NCI-H345 treated with DMSO at 0.1 percent for 48 hours (cell line): ENCODE measurements at regions not wholly inside any gene's neighbourhood (a gene's known extent, or its start where the extent isn't known, plus 50 kb on each side); places are given as distances from the start of the nearest gene placed in this dataset.
"Not testable (repeated sequence)": the region's sequence is repeated elsewhere in the genome, so short reads cannot be mapped to it uniquely, and the experiment has no call there.

ENCODE experiments used
- DNase-seq: peaks from one replicate; lab custom pipeline; 2025; ENCODE audit not compliant: unreplicated experiment; lab: John Stamatoyannopoulos, UW

DNA sequence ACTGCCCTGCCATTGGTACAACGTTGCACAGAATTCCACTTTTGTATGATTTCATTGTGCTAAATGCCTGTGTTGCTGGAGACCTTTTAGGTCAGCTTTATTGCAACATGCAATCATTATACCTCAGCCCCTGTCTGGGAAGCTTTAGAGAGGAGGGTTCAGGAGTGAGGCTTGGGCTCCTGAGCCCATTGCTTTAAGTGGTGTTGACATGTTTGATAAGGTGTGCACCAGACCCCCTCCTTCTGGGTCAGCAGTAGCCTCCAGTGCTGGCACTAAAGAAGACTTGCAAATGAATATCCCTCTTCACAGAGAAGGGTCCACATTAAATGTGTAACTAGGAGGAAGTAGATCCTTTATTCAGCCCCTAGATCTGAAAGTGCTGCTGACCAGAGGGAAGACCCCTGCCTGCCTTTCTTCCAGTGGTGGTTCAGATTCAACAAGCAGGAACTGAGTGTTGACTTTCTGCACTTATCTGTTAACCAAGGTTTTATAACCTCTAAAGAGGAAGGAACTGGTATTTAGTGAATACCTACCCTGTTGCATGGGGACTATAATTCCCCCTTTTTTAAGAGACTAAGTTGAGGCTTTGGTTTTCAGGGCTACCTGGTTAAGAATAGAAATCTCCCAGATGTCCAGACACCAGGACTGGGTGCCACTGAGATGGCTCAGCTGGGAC lies 369.4 kb upstream of the IGFBP3 start:
- no peak for DNase-seq

- DNase-seq = no peak
These were observed 367.8 kb upstream of the IGFBP3 start for GRCh38 chr7:46288861-46289260.

GRCh38 chr7:46288010-46288409 lies 366.9 kb upstream of the IGFBP3 start:
- DNase-seq = no peak

DNA sequence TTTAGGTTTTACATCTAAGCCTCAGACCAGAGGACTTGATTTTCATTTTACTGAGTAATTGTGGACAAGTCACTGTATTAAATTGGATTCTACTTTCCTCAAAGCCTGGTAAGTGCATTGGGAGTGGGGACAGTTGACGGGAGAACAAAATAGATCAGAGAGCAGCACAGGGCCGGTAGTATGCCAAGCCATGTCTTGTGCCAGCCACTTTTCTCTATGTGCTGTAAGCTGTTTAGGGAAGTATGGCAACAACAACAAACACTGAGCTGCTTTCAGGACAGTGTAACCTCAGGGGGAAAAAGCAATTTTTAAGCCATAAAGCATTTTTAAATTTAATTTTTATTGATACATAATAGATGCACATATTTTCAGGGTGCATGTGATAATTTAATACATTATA lies 365.9 kb upstream of the IGFBP3 start:
- no peak for DNase-seq

DNA sequence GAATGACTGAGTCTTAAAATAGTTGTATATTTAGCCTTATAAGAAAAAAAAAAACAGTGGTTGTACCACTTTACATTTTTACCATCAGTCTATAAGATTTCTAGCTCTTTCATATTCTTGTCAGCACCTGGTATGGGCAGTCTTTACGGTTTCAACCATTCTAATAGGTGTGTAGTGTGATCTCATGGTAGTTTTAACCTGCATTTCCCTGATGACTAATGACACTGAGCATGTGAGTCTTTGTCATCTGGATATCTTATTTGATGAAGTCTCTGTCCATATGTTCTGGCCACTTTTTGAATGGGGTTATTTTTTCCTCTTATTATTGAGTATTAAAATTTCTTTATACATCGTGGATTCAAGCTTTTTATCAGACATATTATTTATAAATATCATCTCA lies 365.3 kb upstream of the IGFBP3 start:
- DNase-seq = no peak

- no peak for DNase-seq
These were observed 364.8 kb upstream of the IGFBP3 start for GRCh38 chr7:46285878-46286277.

DNA sequence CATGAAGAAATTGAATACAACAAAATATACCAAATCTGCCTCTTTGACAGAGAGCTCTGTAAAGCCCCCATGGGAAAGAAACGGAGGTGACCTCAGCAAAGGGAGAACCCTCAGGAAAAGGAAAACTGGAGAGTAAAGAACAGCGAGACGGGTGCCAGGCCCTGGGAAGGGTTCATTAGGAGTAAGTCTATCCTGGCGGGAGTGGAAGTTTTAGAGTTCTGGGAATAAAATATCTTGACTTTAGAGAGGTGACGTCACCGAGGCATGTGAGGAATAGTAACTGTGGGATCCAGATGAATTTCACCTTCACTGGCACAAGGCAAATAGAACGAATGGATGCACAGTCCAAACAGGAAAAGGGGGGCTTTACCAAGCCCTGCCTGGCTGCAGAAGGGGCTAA lies 362.8 kb upstream of the IGFBP3 start:
- no peak for DNase-seq

GRCh38 chr7:46282155-46282554 lies 361.1 kb upstream of the IGFBP3 start:
- DNase-seq = no peak

DNA sequence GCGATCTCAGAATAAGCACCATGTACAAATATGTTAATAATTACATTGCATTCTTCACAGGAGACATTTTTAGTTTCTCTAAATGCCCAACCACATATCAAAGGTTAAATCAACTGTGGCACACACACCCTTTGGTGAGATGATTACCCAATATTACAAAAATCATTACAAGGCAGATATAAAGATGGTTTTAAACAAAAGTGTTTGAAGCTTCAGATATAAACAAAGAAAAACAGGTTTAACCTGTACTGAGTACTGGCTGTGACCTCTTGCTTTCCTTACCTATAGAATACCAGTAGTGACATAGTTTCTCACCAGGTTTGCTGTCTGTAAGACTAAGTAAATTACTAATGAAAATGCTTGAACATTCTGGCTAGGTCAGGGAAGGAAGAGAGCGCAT lies 360.0 kb upstream of the IGFBP3 start:
- DNase-seq = no peak

GRCh38 chr7:46279290-46279689 lies 358.2 kb upstream of the IGFBP3 start:
- DNase-seq = no peak

GRCh38 chr7:46264646-46265045 lies 343.6 kb upstream of the IGFBP3 start:
- DNase-seq = no peak

DNA sequence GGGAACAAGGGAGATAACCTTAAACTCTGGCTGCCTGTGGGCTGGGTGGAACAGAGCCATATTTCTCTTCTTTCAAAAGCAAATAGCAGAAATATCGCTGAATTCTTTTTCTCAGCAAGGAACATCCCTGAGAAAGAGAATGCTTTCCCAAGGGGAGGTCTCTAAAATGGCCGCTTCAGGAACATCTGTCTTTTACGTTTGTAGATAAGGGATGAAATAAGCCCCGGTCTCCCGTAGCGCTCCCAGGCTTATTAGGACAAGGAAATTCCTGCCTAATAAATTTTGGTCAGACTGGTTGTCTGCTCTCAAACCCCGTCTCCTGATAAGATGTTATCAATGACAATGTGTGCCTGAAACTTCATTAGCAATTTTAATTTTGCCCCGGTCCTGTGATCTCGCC lies 340.6 kb upstream of the IGFBP3 start:
- not testable (repeated sequence) for DNase-seq

GRCh38 chr7:46259947-46260346 lies 338.9 kb upstream of the IGFBP3 start:
- no peak for DNase-seq

DNA sequence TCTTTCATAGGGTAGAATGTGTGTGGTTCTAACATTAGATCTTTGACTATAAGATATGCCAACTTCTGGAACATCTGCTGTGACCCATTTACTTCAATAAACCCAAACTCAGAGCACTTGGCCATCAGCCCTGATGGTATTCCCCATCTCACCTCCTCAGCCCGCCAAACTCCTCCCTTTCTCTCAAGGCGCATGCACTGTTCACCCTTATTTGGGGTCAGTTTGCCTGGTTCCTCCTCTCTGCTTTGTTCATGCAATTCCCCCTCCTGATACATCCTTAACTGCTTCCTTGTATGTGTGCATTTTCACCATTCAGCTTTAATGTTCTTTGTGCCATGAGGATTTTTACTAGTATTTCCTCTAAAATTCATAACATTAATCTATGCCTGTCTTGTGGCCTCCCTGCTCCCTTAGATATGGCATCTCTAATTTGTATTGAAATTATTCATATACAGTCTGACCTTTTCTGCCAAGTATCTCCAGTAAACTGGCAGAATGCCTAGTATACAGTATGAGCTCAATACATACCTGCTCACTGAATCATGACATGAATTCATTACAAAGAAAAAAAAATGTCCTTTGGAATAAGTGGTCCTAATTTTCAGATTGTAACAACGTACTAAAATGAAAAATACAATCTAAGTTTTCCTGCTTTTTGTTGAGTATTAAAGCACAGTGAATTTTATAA lies 336.8 kb upstream of the IGFBP3 start:
- DNase-seq = no peak

DNA sequence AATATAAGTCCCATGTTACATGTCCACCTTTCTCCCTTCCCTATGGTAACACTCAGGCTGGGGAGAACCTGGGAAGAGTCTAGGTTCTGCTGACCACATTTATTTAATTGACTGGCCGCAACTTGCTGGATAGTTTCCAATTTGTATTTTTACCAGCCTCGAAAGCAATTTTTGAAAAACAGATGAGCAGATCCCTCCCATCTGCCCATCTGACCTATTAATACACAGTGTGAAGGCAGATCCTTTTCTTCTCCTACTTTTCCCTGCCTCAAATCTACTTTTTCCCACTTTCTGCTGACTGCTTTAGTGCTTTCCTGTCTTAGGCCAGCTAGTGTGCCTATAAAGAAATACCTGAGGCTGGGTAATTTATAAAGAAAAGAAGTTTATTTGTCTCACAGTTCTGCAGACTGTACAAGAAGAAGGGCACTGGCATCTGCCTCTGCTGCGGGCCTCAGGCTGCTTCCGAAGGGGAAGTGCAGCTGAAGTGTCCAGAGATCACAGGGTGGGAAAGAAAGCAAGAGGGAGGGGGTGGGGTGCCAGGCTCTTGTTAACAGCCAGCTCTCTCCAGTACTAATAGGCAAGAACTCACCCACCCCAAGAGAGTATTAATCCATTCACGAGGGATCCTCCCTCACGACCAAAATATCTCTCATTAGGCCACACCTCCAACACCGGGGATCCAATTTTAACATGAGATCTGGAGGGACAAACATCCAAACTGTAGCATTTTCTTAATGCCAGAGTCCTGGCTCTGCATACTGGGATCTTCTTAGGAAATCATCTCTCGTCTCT lies 336.0 kb upstream of the IGFBP3 start:
- DNase-seq = no peak

DNA sequence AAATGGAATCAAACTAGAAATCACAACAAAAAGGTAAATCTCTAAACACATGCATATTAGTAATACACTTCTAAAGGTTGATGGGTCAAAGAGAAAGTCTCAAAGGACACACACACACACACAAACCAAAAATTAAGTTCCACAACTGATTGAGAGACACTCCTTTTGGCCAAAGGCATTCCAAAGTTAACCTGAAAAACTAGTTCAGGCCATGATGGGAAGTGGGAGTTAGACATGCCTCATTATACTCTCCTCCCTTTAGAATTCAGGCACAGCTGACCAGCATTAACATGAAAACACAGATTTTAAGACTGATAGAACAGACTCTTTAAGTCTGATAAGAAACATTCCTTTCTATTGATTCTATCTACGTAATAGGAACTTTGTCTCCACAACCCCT lies 332.4 kb upstream of the IGFBP3 start:
- no peak for DNase-seq

GRCh38 chr7:46247664-46248063 lies 326.6 kb upstream of the IGFBP3 start:
- DNase-seq = no peak

- DNase-seq = no peak
These were observed 324.6 kb upstream of the IGFBP3 start for GRCh38 chr7:46245586-46246111.

DNA sequence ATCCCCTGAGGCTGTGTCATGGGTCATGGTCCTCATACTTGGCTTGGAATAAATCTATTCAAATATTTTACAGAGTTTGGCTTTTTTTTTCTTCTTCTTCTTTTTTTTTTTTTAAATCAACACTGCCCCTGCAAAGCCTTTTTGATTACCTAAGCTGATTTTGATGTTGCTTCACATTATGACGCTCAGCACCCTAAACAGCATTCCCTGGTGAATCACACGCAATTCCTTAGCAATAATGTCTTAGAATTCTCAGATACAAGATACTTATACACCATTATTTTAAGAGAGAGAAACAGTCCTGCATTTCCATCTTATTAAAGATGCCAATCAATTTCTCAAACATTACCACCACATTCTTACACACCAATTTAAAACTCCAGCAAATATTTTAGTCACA lies 323.7 kb upstream of the IGFBP3 start:
- DNase-seq = no peak

DNA sequence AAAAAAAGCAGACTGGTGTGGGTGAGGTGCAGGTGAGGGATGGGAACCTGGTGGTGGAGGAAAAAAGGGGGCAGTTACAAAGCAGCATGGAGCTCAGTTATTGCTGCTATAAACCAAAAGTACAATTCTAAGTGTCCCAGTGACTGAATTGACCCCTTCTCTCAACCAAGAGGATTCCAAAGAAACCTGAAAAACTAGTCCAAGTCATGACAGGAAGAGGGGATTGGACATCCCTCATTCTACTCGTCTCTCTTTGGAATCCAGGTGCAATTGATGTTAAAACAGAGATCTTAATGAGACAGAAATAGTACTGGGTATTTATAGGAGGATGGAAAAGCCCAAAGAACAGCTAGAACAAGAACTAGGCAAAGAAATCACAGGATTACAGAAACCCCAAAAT lies 322.3 kb upstream of the IGFBP3 start:
- no peak for DNase-seq

GRCh38 chr7:46239846-46240245 lies 318.8 kb upstream of the IGFBP3 start:
- no peak for DNase-seq

DNA sequence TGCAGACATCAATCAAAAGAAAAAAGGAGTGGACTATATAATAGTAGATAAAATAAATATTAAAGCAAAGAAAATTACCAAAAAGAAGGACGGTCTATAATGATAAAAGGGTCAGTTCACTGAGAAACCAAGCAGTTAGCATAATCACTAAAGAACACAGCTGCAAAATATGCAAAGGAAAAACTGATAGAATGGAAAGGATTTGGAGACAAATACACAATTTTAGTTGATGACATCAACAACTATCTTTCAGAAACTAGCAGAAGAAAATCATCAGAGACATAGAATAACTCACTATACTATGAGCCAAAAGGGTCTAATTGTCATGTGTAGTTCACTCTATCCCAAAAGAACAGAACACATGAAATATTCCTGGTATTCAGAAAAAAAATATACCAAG lies 316.4 kb upstream of the IGFBP3 start:
- no peak for DNase-seq
